Dedifferentiated amniotic fluid mesenchymal stem cell (primary cell): ENCODE measurements at regions not wholly inside any gene's neighbourhood (a gene's known extent, or its start where the extent isn't known, plus 50 kb on each side); places are given as distances from the start of the nearest gene placed in this dataset.

Source experiments
- DNase-seq: peaks from one replicate; pipeline ENCODE4 v3.0.0-alpha.2; 2016; ENCODE audit errors: extremely low spot score

- DNase-seq, result no peak
These were observed 418.1 kb upstream of the DCC start for GRCh38 chr18:51921862-51922261.

- no peak for DNase-seq
These were observed 406.1 kb upstream of the DCC start for GRCh38 chr18:51933903-51934302.

- no peak for DNase-seq
These were observed 403.9 kb upstream of the DCC start for GRCh38 chr18:51936115-51936514.

- no peak for DNase-seq
These were observed 398.0 kb upstream of the DCC start for GRCh38 chr18:51941999-51942398.

DNA sequence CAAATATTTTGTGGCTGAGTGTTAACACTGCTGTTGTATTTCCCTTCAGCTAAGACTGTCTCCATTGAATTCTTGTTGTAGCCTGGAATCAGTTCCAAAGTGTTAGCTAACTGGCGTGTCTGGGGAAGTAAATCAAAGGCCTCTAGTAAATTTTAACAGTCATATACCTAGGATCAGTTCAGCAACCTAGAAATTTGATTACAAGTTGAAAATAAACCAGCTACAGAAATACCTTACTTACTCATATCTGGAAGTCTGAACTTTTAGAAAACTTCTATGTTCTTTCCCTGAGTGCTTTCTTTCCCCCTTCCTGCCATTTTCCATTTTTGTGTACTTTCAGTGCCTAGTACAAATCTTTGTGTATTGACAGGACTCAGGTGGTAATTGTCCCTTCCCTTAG, 396.7 kb upstream of the DCC start:
- DNase-seq, result no peak

- no peak for DNase-seq
These were observed 393.1 kb upstream of the DCC start for GRCh38 chr18:51946946-51947345.

GRCh38 chr18:51952844-51953243, 387.2 kb upstream of the DCC start:
- no peak for DNase-seq

- DNase-seq, result no peak
These were observed 386.5 kb upstream of the DCC start for GRCh38 chr18:51953521-51953920.

DNA sequence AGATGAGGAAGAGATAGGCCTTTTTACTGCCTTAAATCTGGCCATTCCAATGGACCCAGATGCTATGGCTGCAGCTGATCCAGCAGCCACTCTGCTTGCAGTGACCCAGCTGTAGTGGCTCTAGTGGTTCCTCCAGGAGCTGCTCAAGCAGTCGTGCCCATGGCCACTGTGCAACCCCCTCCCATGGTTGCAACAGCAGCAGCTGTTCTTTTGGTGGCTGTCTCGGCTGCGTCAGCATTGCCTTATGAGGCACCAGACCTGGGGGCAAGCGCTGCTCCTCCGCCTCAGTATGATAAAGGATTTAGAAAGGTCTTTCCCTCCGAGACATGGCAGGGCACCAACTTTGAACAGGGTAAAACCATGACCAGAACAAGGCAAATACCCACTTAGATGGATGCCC, 384.9 kb upstream of the DCC start:
- DNase-seq, result no peak

DNA sequence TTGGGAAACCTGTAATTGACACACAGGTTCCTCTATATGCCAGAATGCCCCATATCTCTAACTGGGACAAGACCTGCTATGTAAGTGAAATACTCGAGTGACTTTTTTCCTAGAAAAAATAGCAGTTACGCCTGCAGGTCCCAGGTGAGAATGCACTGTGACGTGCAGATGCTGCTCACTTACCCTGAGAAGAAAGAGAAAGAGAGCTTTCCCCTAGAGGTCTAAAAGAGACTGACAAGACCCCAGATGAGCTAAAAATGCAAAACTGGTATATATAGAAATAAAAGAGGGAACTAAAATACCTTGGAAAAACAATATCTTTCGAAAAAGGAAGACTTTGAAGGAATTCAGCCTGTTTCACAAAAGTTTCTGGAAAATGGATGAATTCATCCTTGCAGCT, 383.0 kb upstream of the DCC start:
- no peak for DNase-seq

GRCh38 chr18:51980101-51980500, 359.9 kb upstream of the DCC start:
- no peak for DNase-seq

- DNase-seq, result no peak
These were observed 351.7 kb upstream of the DCC start for GRCh38 chr18:51988277-51988676.

GRCh38 chr18:51997129-51997528, 342.9 kb upstream of the DCC start:
- no peak for DNase-seq

- DNase-seq, result no peak
These were observed 341.9 kb upstream of the DCC start for GRCh38 chr18:51998066-51998465.

DNA sequence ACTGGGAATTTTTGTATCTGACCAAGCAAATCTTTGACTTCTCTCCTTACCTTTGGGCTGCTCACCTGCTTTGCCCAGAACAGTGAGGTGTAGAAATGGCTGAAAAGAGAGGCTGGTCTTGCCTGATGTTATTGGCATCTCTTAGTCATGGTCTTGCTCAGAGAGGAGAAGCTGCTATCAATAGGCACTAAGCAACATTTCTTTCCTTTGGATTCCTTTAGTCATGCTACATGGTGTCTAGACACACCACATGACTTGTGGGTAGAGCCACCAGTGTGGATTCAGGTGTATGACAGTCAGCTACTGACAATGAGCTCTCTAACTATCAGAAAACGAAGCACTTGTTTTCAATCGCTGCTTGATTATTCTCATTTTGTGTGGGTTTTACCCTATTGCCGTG, 341.3 kb upstream of the DCC start:
- DNase-seq, result no peak

- DNase-seq, result no peak
These were observed 340.6 kb upstream of the DCC start for GRCh38 chr18:51999351-51999750.

DNA sequence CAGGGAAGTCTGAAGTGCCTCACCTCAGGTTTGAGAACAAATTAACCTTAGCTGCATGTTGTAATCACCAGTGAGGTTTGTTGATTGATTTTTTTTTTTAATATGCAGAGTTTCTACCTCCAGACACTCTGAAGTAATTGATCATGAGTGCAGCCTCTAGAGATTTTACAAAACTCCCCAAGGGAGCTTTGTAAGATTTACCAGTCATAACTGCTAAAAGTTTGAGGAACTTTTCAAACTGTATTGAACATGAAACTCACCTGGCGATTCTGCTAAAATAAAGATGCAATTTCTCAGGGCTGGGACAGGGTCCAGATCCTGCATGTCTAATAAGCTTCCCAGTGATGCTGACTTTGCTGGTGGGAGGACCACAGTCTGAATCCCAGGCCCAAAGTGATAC, 339.6 kb upstream of the DCC start:
- DNase-seq, result no peak

- no peak for DNase-seq
These were observed 338.9 kb upstream of the DCC start for GRCh38 chr18:52001106-52001505.

- no peak for DNase-seq
These were observed 337.4 kb upstream of the DCC start for GRCh38 chr18:52002600-52002999.

GRCh38 chr18:52007105-52007504, 332.9 kb upstream of the DCC start:
- DNase-seq, result no peak

GRCh38 chr18:52008330-52008729, 331.7 kb upstream of the DCC start:
- DNase-seq, result no peak

DNA sequence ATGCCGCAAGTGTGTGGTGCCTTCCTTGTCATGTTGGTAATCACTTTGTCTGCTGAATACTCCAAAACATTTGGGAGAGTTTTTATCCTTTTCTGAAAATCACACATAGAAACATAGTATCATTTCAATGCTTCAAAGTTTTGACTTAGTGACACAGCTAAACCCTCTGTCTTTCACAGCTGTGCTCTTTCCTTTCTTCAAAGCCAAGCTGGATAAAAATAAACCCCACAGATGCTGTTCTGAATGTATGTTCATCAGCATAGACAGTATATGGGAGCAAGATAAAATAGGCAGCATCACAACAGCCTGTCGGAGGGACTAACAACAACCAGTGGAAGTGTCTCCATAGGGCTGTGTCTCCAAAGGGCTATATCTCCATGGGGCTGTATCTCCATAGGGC, 331.3 kb upstream of the DCC start:
- DNase-seq, result no peak

- DNase-seq, result no peak
These were observed 330.0 kb upstream of the DCC start for GRCh38 chr18:52009958-52010357.

DNA sequence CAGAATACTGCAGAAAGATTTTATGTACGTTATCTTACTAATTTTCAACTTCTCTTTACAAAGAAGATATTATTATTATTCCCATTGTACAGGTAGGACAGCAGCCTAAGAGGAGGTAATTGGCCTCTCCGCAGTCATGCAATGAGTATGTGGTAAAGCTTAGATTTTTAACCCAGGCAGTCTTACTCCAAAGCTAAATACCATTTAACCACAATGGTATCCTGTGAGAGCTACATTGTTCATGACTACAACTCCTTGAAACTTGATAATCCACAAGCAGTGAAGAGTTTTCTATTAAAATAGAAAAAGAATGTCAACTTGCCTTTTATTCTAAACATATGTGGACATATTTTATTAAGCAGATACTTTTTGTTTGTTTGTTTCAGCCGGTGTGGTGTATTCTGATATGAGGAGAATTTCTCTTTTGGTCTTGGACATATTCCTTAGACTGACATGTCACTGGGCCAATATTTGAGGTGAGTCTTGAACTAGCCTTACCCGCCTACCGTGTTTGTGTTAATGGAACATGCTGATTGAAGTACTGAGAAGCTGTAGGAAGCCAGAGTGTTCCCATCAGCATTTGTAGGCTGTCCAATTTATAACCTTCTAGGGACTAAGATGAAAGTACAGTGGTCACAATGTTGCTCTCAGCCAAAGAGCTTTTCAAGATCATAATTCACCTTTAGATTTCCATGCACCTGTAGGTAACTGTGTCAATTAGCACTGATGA, 293.9 kb upstream of the DCC start:
- DNase-seq, result no peak
